ENCODE measurements at regions not wholly inside any gene's neighbourhood (a gene's known extent, or its start where the extent isn't known, plus 50 kb on each side); places are given as distances from the start of the nearest gene placed in this dataset.

DNA sequence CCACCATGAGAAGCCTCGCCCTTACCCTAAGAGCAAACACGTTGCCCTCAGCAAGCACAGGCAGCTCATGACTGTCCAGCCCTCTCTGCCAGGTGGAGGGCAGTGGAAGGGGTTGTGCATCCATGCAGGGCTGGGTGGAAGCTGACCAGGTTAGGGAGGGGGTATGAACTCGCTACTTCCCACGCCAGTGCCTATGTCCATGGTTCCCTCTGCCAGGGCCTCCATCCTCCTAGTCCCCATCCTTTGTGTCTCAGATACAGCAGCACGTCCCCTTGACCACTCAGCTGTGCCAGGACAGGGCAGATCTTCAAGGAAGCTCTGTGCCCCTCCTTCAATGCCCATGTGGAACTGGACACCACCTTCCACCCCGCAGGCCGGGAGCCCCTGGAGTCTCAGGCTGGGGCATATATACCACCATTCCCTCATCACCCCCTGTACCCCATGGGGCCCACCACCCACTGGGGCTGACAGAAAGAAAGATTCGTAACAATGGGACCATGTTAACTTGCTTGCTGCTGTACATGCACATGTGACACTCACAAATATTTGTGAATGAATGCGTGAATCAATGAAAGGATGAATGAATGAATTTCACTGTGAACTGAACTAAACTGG is 90.7 kb downstream of the ANKRD60 start:
- no peak for TF ChIP-seq EP300 (IDR thresholded peaks at IDR 0.05)
- TF ChIP-seq, protein P1, sequence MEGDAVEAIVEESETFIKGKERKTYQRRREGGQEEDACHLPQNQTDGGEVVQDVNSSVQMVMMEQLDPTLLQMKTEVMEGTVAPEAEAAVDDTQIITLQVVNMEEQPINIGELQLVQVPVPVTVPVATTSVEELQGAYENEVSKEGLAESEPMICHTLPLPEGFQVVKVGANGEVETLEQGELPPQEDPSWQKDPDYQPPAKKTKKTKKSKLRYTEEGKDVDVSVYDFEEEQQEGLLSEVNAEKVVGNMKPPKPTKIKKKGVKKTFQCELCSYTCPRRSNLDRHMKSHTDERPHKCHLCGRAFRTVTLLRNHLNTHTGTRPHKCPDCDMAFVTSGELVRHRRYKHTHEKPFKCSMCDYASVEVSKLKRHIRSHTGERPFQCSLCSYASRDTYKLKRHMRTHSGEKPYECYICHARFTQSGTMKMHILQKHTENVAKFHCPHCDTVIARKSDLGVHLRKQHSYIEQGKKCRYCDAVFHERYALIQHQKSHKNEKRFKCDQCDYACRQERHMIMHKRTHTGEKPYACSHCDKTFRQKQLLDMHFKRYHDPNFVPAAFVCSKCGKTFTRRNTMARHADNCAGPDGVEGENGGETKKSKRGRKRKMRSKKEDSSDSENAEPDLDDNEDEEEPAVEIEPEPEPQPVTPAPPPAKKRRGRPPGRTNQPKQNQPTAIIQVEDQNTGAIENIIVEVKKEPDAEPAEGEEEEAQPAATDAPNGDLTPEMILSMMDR (IDR thresholded peaks at IDR 0.05) = no peak
- no peak for TF ChIP-seq POLR2AphosphoS5 (IDR thresholded peaks at IDR 0.05)
